ENCODE measurements at regions not wholly inside any gene's neighbourhood (a gene's known extent, or its start where the extent isn't known, plus 50 kb on each side); places are given as distances from the start of the nearest gene placed in this dataset.

DNA sequence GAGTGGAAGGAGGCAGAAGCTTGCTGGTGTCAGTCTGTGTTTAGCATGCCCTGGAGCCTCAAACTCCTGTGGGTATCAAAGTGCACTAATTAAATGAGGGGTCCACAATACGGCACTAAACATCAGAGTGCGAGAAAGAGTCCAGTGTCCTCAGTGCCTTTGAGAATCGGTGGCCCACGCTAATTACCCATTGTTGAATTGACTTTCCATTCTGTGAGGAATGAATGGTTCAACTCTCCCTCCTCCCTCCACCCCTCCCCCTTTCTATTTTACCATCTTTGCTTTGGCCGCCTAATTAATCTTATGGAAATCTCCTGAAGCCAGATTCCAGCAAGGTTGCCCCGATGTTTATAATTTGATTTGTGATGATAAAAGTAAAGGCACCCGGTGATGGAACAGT lies 217.8 kb downstream of the TFEC start:
- ChIA-PET POLR2A (ENCODE audit: partially characterized antibody) (no interaction called here), CTCF (ENCODE audit: partially characterized antibody) (interaction anchor here (0.6 to 1.6 kb wide), 2 partner anchors 14 to 706 kb away, joined by 4 read pairs; no protein-coding TSS in a partner anchor)
- H3K14ac ChIP-seq (ENCODE audit: insufficient read length): no peak overlapping the region
- H3K36me3 ChIP-seq (ENCODE audit: control insufficient read depth in 2 of 4, insufficient read depth in 4 of 4, low read length in 3 of 4): no peaks in the 10 kb centered on the region
- no peak overlapping the region for H2BK12ac ChIP-seq (ENCODE audit: low read depth, low read length)
- no peak overlapping the region for H2AK5ac ChIP-seq (ENCODE audit: low read depth, low read length)
- H3K9me3 ChIP-seq (ENCODE audit: insufficient read depth in 2 of 2, low read depth in 1 of 2, low read length in 1 of 2): no peaks in the 10 kb centered on the region
- no peak overlapping the region for H3K23ac ChIP-seq (ENCODE audit: insufficient read length)
- H4K8ac ChIP-seq (ENCODE audit: extremely low read depth, insufficient read depth, low read length): no peak overlapping the region
- no peak overlapping the region for H3K9ac ChIP-seq (replicated peaks in 1 of 4; ENCODE audit: extremely low read depth in 1 of 4, low read depth in 3 of 4, low read length in 3 of 4)
- no peak overlapping the region for H4K5ac ChIP-seq (ENCODE audit: insufficient read length, low read depth, low read length)
- H2BK120ac ChIP-seq (replicated peaks; ENCODE audit: low read depth, low read length): no peak overlapping the region
- DNase-seq (ENCODE audit: low read depth in 1 of 2, low spot score in 2 of 2): no peak
- H3K4me2 ChIP-seq (ENCODE audit: insufficient read depth in 1 of 2, low read depth in 2 of 2, low read length in 2 of 2): no peak overlapping the region; a peak in 1 of 4 replicates
- H3K27ac ChIP-seq (ENCODE audit: low read depth, low read length): no peak overlapping the region
- no peaks in the 10 kb centered on the region for H3K79me2 ChIP-seq (ENCODE audit: control insufficient read depth in 1 of 2, insufficient read depth in 2 of 2, low read length in 2 of 2)
- H3K4ac ChIP-seq (replicated peaks; ENCODE audit: insufficient read length, low read depth, low read length): no peak overlapping the region
- H2BK5ac ChIP-seq (ENCODE audit: low read depth, low read length): no peak overlapping the region
- H3K23me2 ChIP-seq (ENCODE audit: low read depth, low read length): no peaks in the 10 kb centered on the region; the same call in 1 of the 2 replicates
- no peak overlapping the region for H3K56ac ChIP-seq (replicated peaks; ENCODE audit: insufficient read length, low read depth, low read length)
- peaks cover 2 to 9% (median 5%) of the 10 kb centered on the region in 4 experiments; a peak in 4 of 7 replicates for H3K4me1 ChIP-seq (replicated peaks in 1 of 4; ENCODE audit: control insufficient read depth in 3 of 4, insufficient read depth in 4 of 4, low read length in 3 of 4)
- no peak overlapping the region for H2BK15ac ChIP-seq (ENCODE audit: low read length)
- H4K91ac ChIP-seq (replicated peaks; ENCODE audit: insufficient read length, low read length): no peak overlapping the region
- FAIRE-seq: no peak
- H3K27me3 ChIP-seq (replicated peaks in 1 of 4; ENCODE audit: control insufficient read depth in 3 of 4, extremely low read depth in 1 of 4, insufficient read depth in 3 of 4, low read length in 3 of 4): no peaks in the 10 kb centered on the region
- H2BK20ac ChIP-seq (ENCODE audit: low read length): no peak overlapping the region
- no peak overlapping the region for H2AFZ ChIP-seq (ENCODE audit: low read length)
- no peaks in the 10 kb centered on the region for H3K79me1 ChIP-seq (ENCODE audit: low read depth, low read length)
- H3K4me3 ChIP-seq (ENCODE audit: extremely low read depth in 1 of 4, insufficient read depth in 2 of 4, low read depth in 3 of 4, low read length in 4 of 4): no peak overlapping the region
- H4K20me1 ChIP-seq (replicated peaks in 1 of 2; ENCODE audit: control insufficient read depth in 1 of 2, insufficient read depth in 2 of 2, low read length in 2 of 2): no peaks in the 10 kb centered on the region
- WGBS, 2 experiments (ENCODE audit: extremely low coverage in 1 of 2, insufficient coverage in 1 of 2, insufficient read length in 1 of 2, insufficient replicate concordance in 2 of 2, low coverage in 1 of 2, low lambda C conversion rate in 2 of 2, missing lambda C conversion rate in 1 of 2): 90% methylated on average over 7 of the region's 7 CpGs; no CpG with 5 or more reads in 1 of the 2 experiments
- no peak overlapping the region for H3K18ac ChIP-seq (ENCODE audit: extremely low read depth, low read length)
- TF ChIP-seq, protein P1, sequence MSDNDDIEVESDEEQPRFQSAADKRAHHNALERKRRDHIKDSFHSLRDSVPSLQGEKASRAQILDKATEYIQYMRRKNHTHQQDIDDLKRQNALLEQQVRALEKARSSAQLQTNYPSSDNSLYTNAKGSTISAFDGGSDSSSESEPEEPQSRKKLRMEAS (IDR thresholded peaks at IDR 0.05): no peak
- TF ChIP-seq EGR1 (IDR thresholded peaks at IDR 0.05; ENCODE audit: borderline replicate concordance, low read depth, low read length) (no peak), CBX8 (IDR thresholded peaks at IDR 0.05; ENCODE audit: borderline replicate concordance, low read depth, low read length) (no peak)
